GM18909 (cell line): ENCODE measurements at regions not wholly inside any gene's neighbourhood (a gene's known extent, or its start where the extent isn't known, plus 50 kb on each side); places are given as distances from the start of the nearest gene placed in this dataset.
"Not testable (repeated sequence)": the region's sequence is repeated elsewhere in the genome, so short reads cannot be mapped to it uniquely, and the experiment has no call there.

Experiments
- ATAC-seq: cut with Tn5 transposase; IDR thresholded peaks from one replicate; pipeline ENCODE4 v1.9.1; 2021; ENCODE audit warnings: mild to moderate bottlenecking; ENCODE audit not compliant: unreplicated experiment, poor library complexity

DNA sequence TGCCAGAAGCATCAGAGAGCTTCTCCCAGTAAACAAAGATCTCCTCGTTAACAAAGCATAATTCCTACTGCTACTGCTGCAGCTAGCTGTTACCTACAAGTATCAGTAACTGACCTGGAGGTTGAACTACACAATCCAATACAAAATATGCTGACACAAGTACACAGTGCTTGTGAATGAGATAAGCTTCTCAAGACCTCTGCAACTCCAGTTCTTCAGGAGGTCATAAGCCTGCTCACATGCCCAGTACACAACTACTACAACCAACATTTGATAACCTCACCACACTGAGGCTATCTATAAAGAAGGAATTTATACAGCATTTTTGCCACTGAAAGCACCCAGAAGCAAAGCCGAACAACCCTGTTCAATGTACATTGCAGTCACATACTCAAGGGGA lies 66.7 kb upstream of the SMARCAD1 start:
- ATAC-seq: no peak

- not testable (repeated sequence) for ATAC-seq
These were observed 59.6 kb upstream of the SMARCAD1 start for GRCh38 chr4:94148052-94148451.

GRCh38 chr4:94152466-94152865 lies 55.2 kb upstream of the SMARCAD1 start:
- ATAC-seq: no peak

GRCh38 chr4:94155404-94155803 lies 52.3 kb upstream of the SMARCAD1 start:
- ATAC-seq: not testable (repeated sequence)

DNA sequence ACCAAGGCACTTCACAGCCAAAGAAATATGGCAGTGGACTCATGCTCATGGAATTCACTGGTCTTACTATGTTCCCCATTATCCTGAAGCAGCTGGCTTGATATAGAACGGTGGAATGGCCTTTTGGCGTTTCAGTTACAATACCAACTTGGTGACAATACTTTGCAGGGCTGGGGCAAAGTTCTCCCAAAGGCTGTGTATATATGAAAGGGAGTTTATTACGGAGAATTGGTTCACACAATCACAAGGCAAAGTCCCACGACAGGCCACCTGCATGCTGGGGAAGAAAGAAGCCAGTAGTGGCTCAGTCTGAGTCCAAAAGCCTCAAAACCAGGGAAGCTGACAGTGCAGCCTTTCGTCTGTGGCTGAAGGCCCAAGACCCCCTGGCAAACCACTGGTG lies 50.8 kb upstream of the SMARCAD1 start:
- ATAC-seq: no peak
